Neural cell (in vitro differentiated cells): ENCODE measurements at regions not wholly inside any gene's neighbourhood (a gene's known extent, or its start where the extent isn't known, plus 50 kb on each side); places are given as distances from the start of the nearest gene placed in this dataset.

Source experiments
- CTCF ChIP-seq: fragments of 450-650 bp; IDR thresholded peaks from 2 replicates; pipeline ENCODE4 v1.5.1; 2014; ENCODE audit warnings: antibody characterized with exemption, mild to moderate bottlenecking, moderate library complexity; ENCODE audit not compliant: poor library complexity, severe bottlenecking
- EZH2 ChIP-seq: fragments of 200-600, 300-800 bp; shearing (Covaris generic), sonication (generic); IDR thresholded peaks from 2 replicates; pipeline ENCODE4 v1.6.1; 2014; ENCODE audit warnings: antibody characterized with exemption, low read length, borderline replicate concordance, mild to moderate bottlenecking; ENCODE audit not compliant: insufficient read depth, poor library complexity, severe bottlenecking
- MXI1 ChIP-seq: fragments of 450-650 bp; conservative IDR thresholded peaks from 2 replicates; pipeline ENCODE4 v1.6.1; 2014; ENCODE audit warnings: antibody characterized with exemption, mild to moderate bottlenecking; ENCODE audit not compliant: poor library complexity, severe bottlenecking

- no peak for TF ChIP-seq CTCF
- no peak for TF ChIP-seq MXI1
- TF ChIP-seq EZH2: no peak
These were observed 1044.1 kb downstream of the EFNB2 start for GRCh38 chr13:105491345-105491744.
